ENCODE measurements at regions not wholly inside any gene's neighbourhood (a gene's known extent, or its start where the extent isn't known, plus 50 kb on each side); places are given as distances from the start of the nearest gene placed in this dataset.

DNA sequence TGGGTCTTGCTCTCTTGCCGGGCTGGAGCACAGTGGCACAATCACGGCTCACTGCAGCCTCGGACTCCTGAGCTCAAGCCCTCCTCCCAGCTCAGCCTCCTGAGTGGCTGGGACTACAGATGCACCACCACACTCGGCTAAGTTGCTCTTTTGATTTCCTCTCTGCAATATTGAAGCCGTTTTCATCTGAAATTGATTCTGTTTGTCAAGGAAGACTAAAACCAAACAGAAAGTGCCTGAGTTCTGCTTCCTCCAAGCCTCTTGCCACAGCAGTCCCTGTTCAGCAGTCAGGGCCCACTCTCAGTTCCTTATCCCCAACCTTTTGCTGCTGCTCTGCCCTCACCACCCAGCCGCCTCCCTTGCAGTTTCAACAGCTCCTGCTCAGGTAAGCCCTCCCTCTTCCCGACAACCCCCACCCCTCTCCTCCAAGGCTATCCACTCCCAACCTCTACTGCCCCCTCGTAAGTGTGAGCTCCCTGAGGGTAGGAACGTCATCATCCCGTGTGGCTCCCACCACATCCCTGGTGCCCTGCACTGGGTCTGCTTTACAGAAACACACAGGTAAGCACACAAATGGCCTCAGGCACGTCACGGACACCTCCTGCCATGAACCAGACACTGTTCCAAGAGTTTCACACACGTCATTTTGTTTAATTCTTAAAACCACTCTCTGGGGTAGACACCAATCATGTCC, 70.7 kb upstream of the TAB2 start:
- TF ChIP-seq EP300 (IDR thresholded peaks at IDR 0.05; ENCODE audit: borderline replicate concordance) (no peak), CREB1 (IDR thresholded peaks at IDR 0.05; ENCODE audit: low read depth) (no peak), CEBPB (IDR thresholded peaks at IDR 0.05) (no peak), EGR1 (IDR thresholded peaks at IDR 0.05) (no peak)
